Stomach (tissue), 8 donors: ENCODE measurements at regions not wholly inside any gene's neighbourhood (a gene's known extent, or its start where the extent isn't known, plus 50 kb on each side); places are given as distances from the start of the nearest gene placed in this dataset.
"Not testable (repeated sequence)": the region's sequence is repeated elsewhere in the genome, so short reads cannot be mapped to it uniquely, and the experiment has no call there.

ENCODE experiments used
- DNase-seq, 2 donors: peaks; one replicate each; pipeline versions ENCODE4 v3.0.0 to v3.0.0-alpha.2; 2013 to 2019
- H3K27ac ChIP-seq, 5 donors: fragments of 200-600 bp in 4 of 5; sonication (generic) in 4 of 5; one replicate each; pipeline ENCODE4 v1.5.1; 2013 to 2019; ENCODE audit warnings: mild to moderate bottlenecking in 1 of 5, moderate library complexity in 1 of 5
- H3K27me3 ChIP-seq, 3 donors: fragments of 200-600 bp; sonication (generic); one replicate each; pipeline ENCODE4 v1.5.1; 2017 to 2019; ENCODE audit warnings: mixed run types in 1 of 3
- H3K36me3 ChIP-seq, 4 donors: fragments of 200-600 bp; sonication (generic); 1 replicate in 3 of 4; 2 replicates in 1 of 4; pipeline ENCODE4 v1.5.1; 2016 to 2019
- H3K4me1 ChIP-seq, 4 donors: fragments of 200-600 bp; sonication (generic); one replicate each; pipeline ENCODE4 v1.5.1; 2016 to 2019
- H3K4me3 ChIP-seq, 4 donors: fragments of 200-600 bp; sonication (generic) in 3 of 4; one replicate each; pipeline ENCODE4 v1.5.1; 2016 to 2019; ENCODE audit warnings: mild to moderate bottlenecking in 1 of 4
- H3K9me3 ChIP-seq, 4 donors: fragments of 200-600 bp; sonication (generic); one replicate each; pipeline ENCODE4 v1.5.1; 2016 to 2019
- EP300 ChIP-seq: sonication (generic); formaldehyde crosslinking; IDR thresholded peaks from one replicate; pipeline ENCODE4 v1.6.1; 2017; ENCODE audit warnings: antibody characterized with exemption
- POLR2A ChIP-seq, 4 donors: fragments of 450-650 bp; IDR thresholded peaks; one replicate each; pipeline ENCODE4 v1.6.1; 2016; ENCODE audit warnings: antibody characterized with exemption in 4 of 4, control low read depth in 2 of 4, mild to moderate bottlenecking in 1 of 4, moderate library complexity in 1 of 4
- POLR2AphosphoS5 ChIP-seq, 3 donors: sonication (generic); formaldehyde crosslinking; IDR thresholded peaks; one replicate each; pipeline ENCODE4 v1.6.1; 2016; ENCODE audit warnings: antibody characterized with exemption in 3 of 3
- WGBS, 5 donors: extraction: QIAGEN DNeasy Blood & Tissue Kit in 3 of 5; methylation state at CpG; one replicate each; pipeline versions ENCODE4 v1.1.5 to v1.1.7; 2013 to 2018; 5-methylcytosine and 5-hydroxymethylcytosine counted together
- intact Hi-C: fragments of 100-400 bp; cut with DNase I; formaldehyde crosslinking; loops from one replicate; pipeline ENCODE4 v1.15.1; 2023; ENCODE audit warnings: low total_unique reads
- TF ChIP-seq, protein P1 (sequence below), 7 experiments: fragments of 450-650 bp in 4 of 7; fragments of 200-600 bp in 3 of 7; sonication (generic) in 3 of 7; IDR thresholded peaks; one replicate each; pipeline ENCODE4 v1.5.1; 2016 to 2019; ENCODE audit warnings: antibody characterized with exemption in 7 of 7, control low read depth in 2 of 7, mild to moderate bottlenecking in 1 of 7
- donor health status: healthy with polysubstance abuse.
- donor health status: Bipolar disorder and iron deficiency.
- donor health status: healthy.

DNA sequence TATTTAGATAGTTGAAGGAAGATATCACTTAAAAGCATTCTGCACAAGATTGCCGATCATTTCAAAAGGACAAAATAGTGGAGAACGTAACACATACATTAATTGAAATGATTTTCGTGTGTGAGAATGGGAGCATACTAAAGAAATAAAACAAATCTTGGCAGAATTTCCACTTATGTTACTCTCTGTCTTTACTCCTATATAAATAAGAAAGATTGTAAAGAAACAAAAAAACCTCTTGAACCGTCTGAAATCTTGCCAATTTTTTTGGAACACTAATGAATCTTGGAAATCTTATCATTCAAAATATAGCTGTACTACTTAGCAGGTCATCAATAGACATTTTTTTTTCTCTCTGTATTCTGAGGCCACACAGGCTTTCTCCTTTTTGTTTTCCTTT, 528.8 kb upstream of the NCAM2 start:
- H3K4me3 ChIP-seq, result no peak overlapping the region
- H3K27ac ChIP-seq, result no peak overlapping the region
- intact Hi-C loops, result no loop called here
- no peaks in the 10 kb centered on the region for H3K36me3 ChIP-seq
- WGBS, 5 donors, result 61 to 72% (median 64%) methylated on average over 4 of the region's 4 CpGs
- no peaks in the 10 kb centered on the region for H3K27me3 ChIP-seq
- no peak for TF ChIP-seq EP300
- H3K9me3 ChIP-seq, result no peaks in the 10 kb centered on the region
- H3K4me1 ChIP-seq, result no peaks in the 10 kb centered on the region
- DNase-seq, result no peak

DNA sequence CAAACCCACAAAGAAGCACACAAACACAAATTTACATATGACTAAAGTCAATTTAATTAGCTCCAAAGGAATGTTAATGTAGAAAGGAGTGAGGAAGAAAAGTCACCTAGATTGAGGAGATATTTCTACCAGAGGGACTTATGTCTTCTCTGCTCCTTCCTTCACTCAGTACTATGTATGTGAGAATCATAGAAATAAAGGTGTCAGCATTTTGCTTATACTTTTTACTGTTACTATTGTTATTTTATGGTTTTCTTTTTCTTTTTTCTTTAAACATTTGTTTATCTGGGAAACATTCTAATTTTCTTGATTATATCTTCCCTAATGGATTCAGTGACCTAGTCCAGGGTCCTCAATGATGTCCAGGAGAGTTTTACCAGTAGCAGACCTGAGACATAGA, 511.9 kb upstream of the NCAM2 start:
- no peak for DNase-seq
- no peaks in the 10 kb centered on the region for H3K9me3 ChIP-seq
- H3K4me1 ChIP-seq, result no peaks in the 10 kb centered on the region
- TF ChIP-seq EP300 (no peak), POLR2A (IDR thresholded peaks at IDR 0.05) (no peak), POLR2AphosphoS5 (IDR thresholded peaks at IDR 0.05) (no peak)
- TF ChIP-seq, protein P1, sequence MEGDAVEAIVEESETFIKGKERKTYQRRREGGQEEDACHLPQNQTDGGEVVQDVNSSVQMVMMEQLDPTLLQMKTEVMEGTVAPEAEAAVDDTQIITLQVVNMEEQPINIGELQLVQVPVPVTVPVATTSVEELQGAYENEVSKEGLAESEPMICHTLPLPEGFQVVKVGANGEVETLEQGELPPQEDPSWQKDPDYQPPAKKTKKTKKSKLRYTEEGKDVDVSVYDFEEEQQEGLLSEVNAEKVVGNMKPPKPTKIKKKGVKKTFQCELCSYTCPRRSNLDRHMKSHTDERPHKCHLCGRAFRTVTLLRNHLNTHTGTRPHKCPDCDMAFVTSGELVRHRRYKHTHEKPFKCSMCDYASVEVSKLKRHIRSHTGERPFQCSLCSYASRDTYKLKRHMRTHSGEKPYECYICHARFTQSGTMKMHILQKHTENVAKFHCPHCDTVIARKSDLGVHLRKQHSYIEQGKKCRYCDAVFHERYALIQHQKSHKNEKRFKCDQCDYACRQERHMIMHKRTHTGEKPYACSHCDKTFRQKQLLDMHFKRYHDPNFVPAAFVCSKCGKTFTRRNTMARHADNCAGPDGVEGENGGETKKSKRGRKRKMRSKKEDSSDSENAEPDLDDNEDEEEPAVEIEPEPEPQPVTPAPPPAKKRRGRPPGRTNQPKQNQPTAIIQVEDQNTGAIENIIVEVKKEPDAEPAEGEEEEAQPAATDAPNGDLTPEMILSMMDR (IDR thresholded peaks at IDR 0.05), result no peak
- H3K4me3 ChIP-seq, result no peak overlapping the region
- intact Hi-C loops, result no loop called here
- no peak overlapping the region for H3K27ac ChIP-seq
- H3K36me3 ChIP-seq, result no peaks in the 10 kb centered on the region
- H3K27me3 ChIP-seq, result no peaks in the 10 kb centered on the region

DNA sequence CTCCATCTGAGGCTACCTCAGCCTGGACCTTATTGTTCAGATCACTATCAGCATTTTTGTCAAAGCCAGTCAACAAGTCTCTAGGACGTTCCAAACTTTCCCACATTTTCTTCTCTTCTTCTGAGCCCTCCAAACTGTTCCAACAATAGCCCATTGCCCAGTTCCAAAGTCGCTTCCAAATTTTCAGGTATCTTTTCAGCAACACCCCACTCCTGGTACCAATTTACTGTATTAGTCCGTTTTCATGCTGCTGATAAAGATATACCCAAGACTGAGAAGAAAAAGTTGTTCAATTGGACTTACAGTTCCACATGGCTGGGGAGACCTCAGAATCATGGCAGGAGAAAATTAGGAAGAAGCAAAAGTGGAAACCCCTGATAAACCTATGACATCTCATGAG, 495.3 kb upstream of the NCAM2 start:
- H3K4me3 ChIP-seq, H3K27me3 ChIP-seq, H3K4me1 ChIP-seq, H3K27ac ChIP-seq, intact Hi-C loops, H3K36me3 ChIP-seq, DNase-seq: not testable (repeated sequence)
- peaks cover 0 to 25% (median 19%) of the 10 kb centered on the region in 4 donors for H3K9me3 ChIP-seq
- WGBS, 5 donors, result 53 to 71% (median 64%) methylated on average over 3 of the region's 3 CpGs

DNA sequence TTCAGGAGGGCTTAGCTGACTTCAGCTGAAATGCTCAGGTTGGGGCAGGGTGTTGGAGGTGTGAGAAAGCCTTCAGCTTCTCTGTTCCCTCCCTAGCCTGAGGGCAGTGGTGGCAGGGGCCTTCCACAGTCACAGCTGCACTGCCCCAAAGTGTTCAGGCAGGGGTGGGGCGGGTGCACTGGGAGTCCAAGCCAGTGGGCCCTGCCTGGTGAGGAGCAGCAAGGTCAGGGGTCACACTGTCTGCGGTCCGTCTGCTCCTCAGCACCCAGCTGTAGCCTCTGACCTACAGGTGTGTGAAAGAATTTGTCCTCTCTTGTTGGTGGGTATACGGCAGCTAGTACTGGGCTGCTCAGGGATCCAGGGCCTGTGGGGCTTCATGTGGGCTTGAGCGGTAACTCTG, 490.4 kb upstream of the NCAM2 start:
- no peaks in the 10 kb centered on the region for H3K27me3 ChIP-seq
- 81 to 91% (median 87%) methylated on average over 3 to 5 of the region's 5 CpGs for whole genome bisulfite sequencing, 5 donors
- no peaks in the 10 kb centered on the region for H3K36me3 ChIP-seq
- peaks cover 0 to 18% (median 9%) of the 10 kb centered on the region in 4 donors for H3K9me3 ChIP-seq
- H3K4me1 ChIP-seq, result no peaks in the 10 kb centered on the region
- DNase-seq, result no peak
- intact Hi-C loops, result no loop called here
- no peak overlapping the region for H3K4me3 ChIP-seq
- H3K27ac ChIP-seq, result no peak overlapping the region
- TF ChIP-seq EP300 (no peak), POLR2AphosphoS5 (IDR thresholded peaks at IDR 0.05) (no peak), POLR2A (IDR thresholded peaks at IDR 0.05) (no peak)
- TF ChIP-seq, protein P1 (IDR thresholded peaks at IDR 0.05), result no peak

DNA sequence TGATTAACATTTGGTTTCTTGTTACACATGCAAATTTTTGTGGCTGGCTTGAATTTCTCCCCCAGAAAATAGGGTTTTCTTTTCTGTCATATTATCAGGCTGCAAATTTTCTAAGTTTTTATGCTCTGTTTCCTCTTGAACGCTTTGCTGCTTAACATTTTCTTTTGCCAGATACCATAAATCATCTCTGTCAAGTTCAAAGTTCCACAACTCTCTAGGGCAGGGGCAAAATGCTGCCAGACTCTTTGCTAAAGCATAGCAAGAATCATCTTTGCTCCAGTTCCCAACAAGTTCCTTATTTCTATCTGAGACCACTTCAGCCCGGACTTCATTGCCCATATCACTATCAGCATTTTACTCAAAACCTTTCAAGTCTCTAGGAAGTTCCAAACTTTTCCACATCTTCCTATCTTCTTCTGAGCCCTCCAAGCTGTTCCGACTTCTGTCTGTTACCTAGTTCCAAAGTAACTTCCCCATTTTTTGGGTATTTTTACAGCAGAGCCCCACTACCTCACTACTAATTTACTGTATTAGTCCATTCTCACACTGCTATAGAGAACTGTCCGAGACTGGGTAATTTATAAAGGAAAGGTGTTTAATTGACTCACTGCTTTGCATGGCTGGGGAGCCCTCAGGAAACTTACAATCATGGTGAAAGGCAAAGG, 486.9 kb upstream of the NCAM2 start:
- DNase-seq, result no peak
- Histone ChIP-seq H3K27me3 (no peaks in the 10 kb centered on the region), H3K4me1 (no peaks in the 10 kb centered on the region), H3K9me3 (peaks cover 0 to 13% (median 2%) of the 10 kb centered on the region in 4 donors), H3K27ac (no peak overlapping the region), H3K4me3 (no peak overlapping the region), H3K36me3 (no peaks in the 10 kb centered on the region)
- TF ChIP-seq EP300 (no peak), POLR2A (IDR thresholded peaks at IDR 0.05) (no peak), POLR2AphosphoS5 (IDR thresholded peaks at IDR 0.05) (no peak)
- TF ChIP-seq, protein P1 (IDR thresholded peaks at IDR 0.05), result no peak
- WGBS, 5 donors, result 55 to 73% (median 64%) methylated on average over 4 of the region's 4 CpGs
- intact Hi-C loops, result no loop called here
